Pancreas (tissue), 10 donors: ENCODE measurements at regions not wholly inside any gene's neighbourhood (a gene's known extent, or its start where the extent isn't known, plus 50 kb on each side); places are given as distances from the start of the nearest gene placed in this dataset.
"Not testable (repeated sequence)": the region's sequence is repeated elsewhere in the genome, so short reads cannot be mapped to it uniquely, and the experiment has no call there.

Source experiments
- ATAC-seq, 4 donors: fragments of 200-7000 bp; cut with Tn5 transposase; one replicate each; pipeline versions ENCODE4 v1.8.0 to v1.9.1; 2020; ENCODE audit warnings: mild to moderate bottlenecking in 4 of 4, moderate library complexity in 4 of 4
- DNase-seq, 6 donors: peaks; one replicate each; pipeline ENCODE4 v3.0.0-alpha.2; 2020
- FAIRE-seq: peaks from 2 replicates; lab custom pipeline; 2012; peaks lifted over from hg19 to GRCh38; lab: Jason Lieb, UNC
- H3K27ac ChIP-seq, 4 donors: fragments of 200-600 bp; sonication (generic); 1 replicate in 3 of 4; 2 replicates in 1 of 4; pipeline versions ENCODE4 v1.5.0 to v1.8.0; 2020
- H3K27me3 ChIP-seq, 4 donors: fragments of 200-600 bp; one replicate each; pipeline ENCODE4 v1.8.0; 2021
- H3K36me3 ChIP-seq, 3 donors: fragments of 200-600 bp; sonication (generic) in 1 of 3; one replicate each; pipeline versions ENCODE4 v1.5.0 to v1.8.0; 2020 to 2021
- H3K4me1 ChIP-seq, 3 donors: fragments of 200-600 bp; one replicate each; pipeline ENCODE4 v1.8.0; 2021
- H3K4me3 ChIP-seq, 4 donors: fragments of 200-600 bp; sonication (generic) in 2 of 4; one replicate each; pipeline versions ENCODE4 v1.5.0 to v1.8.0; 2020 to 2021
- H3K9me3 ChIP-seq, 4 donors: fragments of 200-600 bp; one replicate each; pipeline ENCODE4 v1.8.0; 2021
- WGBS, 2 donors: extraction: QIAGEN DNeasy Blood & Tissue Kit; methylation state at CpG; one replicate each; pipeline ENCODE4 v1.1.7; 2013; 5-methylcytosine and 5-hydroxymethylcytosine counted together
- intact Hi-C, 3 donors: fragments of 100-400 bp; cut with DNase I; formaldehyde crosslinking; loops; one replicate each; pipeline versions ENCODE4 v1.11.1 to v1.14.2; 2022
- TF ChIP-seq, protein P1 (sequence below), 4 donors: fragments of 200-600 bp; sonication (generic) in 3 of 4; IDR thresholded peaks; one replicate each; pipeline versions ENCODE4 v1.5.0 to v1.8.0; 2021; ENCODE audit warnings: antibody characterized with exemption in 4 of 4
- donor health status: healthy with polysubstance abuse.
- donor health status: DM: no; HTN: no; CAD: no; lungs with moderate emphysema.
- donor health status: DM: no; HTN: no; CAD: no.
- donor health status: control.
- donor health status: control.
- donor health status: Bipolar disorder and iron deficiency.
- donor health status: DM: yes; HTN: yes; CAD: no.
- donor health status: DM: no; HTN: no; CAD: no.
- donor health status: DM: no; HTN: no; CAD: no.
- donor health status: DM: yes; HTN: yes; CAD: no.

DNA sequence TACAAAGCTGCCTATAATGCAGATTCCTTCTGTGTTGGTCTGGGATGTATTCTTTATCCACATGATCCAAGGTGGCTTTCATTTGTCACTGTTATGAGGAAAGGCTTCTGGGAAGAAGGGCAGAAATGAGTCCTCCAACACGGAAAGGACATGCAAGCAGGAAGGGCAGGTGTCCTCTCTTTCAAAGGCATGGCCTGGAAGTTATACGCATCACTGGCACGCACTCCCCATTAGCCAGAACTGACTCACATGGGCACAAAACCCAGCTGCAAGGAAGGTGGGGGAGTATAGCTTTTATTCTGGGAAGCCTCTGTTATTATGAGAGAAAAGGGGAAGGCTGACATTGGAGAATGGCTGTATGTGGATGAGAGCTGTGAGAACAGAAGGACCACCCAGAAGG, 141.3 kb upstream of the ZNF618 start:
- FAIRE-seq, result no peak
- H3K4me1 ChIP-seq, result no peaks in the 10 kb centered on the region
- no peaks in the 10 kb centered on the region for H3K36me3 ChIP-seq
- ATAC-seq, result no peak
- no peaks in the 10 kb centered on the region for H3K27me3 ChIP-seq
- no peak overlapping the region for H3K27ac ChIP-seq
- H3K4me3 ChIP-seq, result no peak overlapping the region
- no peaks in the 10 kb centered on the region for H3K9me3 ChIP-seq
- DNase-seq, result no peak
- intact Hi-C loops, result no loop called here
- 81 to 90% methylated on average over 3 of the region's 3 CpGs for WGBS, 2 donors
- TF ChIP-seq, protein P1, sequence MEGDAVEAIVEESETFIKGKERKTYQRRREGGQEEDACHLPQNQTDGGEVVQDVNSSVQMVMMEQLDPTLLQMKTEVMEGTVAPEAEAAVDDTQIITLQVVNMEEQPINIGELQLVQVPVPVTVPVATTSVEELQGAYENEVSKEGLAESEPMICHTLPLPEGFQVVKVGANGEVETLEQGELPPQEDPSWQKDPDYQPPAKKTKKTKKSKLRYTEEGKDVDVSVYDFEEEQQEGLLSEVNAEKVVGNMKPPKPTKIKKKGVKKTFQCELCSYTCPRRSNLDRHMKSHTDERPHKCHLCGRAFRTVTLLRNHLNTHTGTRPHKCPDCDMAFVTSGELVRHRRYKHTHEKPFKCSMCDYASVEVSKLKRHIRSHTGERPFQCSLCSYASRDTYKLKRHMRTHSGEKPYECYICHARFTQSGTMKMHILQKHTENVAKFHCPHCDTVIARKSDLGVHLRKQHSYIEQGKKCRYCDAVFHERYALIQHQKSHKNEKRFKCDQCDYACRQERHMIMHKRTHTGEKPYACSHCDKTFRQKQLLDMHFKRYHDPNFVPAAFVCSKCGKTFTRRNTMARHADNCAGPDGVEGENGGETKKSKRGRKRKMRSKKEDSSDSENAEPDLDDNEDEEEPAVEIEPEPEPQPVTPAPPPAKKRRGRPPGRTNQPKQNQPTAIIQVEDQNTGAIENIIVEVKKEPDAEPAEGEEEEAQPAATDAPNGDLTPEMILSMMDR (IDR thresholded peaks at IDR 0.05), result no peak

DNA sequence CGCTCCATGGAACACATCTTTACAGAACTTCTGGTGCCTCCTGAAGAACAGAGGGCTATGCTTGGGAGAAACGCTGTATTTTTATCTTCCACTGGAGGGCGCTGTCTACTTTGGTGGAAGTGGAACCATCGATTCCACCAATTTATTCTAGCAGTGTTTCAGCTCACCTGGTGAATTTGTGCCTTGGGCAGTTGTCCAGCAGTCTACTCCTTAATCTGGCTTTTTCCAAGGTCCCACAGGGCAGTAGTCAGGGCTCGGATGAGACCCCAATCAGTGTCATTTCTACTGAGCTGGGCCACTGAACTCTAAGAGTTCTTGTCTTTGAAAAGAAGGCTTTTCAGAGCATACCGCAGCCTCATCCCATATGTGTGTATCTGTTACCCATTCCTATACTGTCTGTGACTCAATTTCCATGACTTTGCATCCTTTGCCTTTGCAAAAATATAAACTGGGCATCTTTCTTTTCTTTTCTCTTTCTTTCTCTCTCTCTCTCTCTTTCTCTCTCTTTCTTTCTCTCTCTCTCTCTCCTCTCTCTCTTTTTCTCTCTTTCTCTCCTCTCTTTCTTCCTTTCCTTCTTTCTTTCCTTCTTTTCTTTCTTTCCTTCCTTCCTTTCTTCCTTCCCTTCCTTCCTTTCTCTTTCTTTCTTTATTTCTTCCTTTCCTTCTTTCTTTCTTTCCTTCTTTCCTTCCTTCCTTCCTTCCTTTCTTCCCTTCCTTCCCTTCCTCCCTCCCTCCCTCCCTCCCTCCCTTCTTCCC, 138.4 kb upstream of the ZNF618 start:
- no peaks in the 10 kb centered on the region for H3K27me3 ChIP-seq
- ATAC-seq, result peak; percentile 71 to 90 (median 82)
- WGBS, 2 donors, result 28 to 34% methylated on average over 6 of the region's 6 CpGs
- no peak overlapping the region for H3K4me3 ChIP-seq
- no peak for FAIRE-seq
- H3K4me1 ChIP-seq, result no peaks in the 10 kb centered on the region
- no peak overlapping the region for H3K27ac ChIP-seq
- DNase-seq, result peak in 3 of 6 donors; percentile 14 to 70 (median 38)
- no peaks in the 10 kb centered on the region for H3K9me3 ChIP-seq
- TF ChIP-seq, protein P1 (IDR thresholded peaks at IDR 0.05), result peak; percentile 40 to 74 (median 70)
- intact Hi-C loops, result no loop called here
- H3K36me3 ChIP-seq, result no peaks in the 10 kb centered on the region

DNA sequence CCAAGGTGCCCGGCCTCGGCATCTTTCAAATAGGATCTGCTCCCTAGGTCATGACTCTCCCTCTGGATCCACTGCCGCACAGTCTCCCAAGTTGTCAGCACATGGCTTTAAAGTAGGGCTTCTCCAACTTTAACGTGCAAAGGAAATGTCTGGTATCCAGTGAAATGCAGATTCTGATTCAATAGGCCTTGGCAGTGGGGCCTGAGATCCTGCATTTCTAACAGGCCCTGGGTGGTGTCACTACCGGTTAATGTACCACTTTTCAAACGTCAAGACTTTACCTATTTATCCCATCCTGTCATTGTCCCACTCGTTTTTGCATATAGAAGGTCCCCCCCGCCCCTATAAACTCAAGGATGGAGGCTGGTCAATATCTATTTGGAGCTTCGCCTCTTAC, 137.6 kb upstream of the ZNF618 start:
- WGBS, 2 donors, result 70 to 84% methylated on average over 9 of the region's 9 CpGs
- no peak overlapping the region for H3K27ac ChIP-seq
- ATAC-seq, result no peak
- no peak overlapping the region for H3K4me3 ChIP-seq
- no peaks in the 10 kb centered on the region for H3K4me1 ChIP-seq
- no peaks in the 10 kb centered on the region for H3K36me3 ChIP-seq
- H3K27me3 ChIP-seq, result no peaks in the 10 kb centered on the region
- intact Hi-C loops, result no loop called here
- no peak for DNase-seq
- H3K9me3 ChIP-seq, result no peaks in the 10 kb centered on the region
- FAIRE-seq, result no peak
- TF ChIP-seq, protein P1 (IDR thresholded peaks at IDR 0.05), result no peak

DNA sequence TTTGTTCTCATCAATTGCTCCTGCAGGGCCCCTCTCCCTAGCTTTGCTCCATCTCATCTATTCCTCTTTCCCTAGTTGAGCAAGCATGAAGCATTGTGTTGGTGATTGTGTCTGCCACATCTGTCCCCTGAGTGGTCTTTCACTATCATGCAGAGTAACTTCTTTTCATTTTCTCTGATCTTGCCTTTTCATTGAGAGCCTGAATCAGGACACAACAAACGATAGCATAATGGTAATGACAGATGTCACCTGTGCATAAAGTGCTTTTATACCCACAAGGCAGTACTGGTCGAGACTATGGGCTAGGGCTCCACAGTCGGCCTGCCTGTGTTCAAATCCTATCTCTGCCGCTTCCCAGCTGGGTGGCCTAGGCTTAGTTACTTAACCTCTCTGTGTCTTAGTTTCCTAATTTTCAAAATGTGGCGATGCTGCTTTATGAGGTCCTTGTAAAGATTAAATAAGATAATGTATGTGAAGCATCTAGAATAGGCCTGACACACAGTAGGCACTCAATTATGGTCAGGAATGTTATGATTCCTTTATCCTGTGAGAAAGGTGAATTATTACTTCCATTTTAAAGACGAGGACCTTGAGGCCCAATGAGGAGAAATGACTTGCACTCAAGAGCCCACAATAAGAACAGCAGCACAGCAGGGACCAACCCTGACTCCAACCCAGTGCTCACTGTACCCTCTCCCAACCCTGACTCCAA, 137.1 kb upstream of the ZNF618 start:
- H3K4me3 ChIP-seq, result no peak overlapping the region
- no peak for FAIRE-seq
- peak in 1 of 4 donors; percentile 19 for ATAC-seq
- no peaks in the 10 kb centered on the region for H3K9me3 ChIP-seq
- no peaks in the 10 kb centered on the region for H3K27me3 ChIP-seq
- intact Hi-C loops, result no loop called here
- H3K27ac ChIP-seq, result no peak overlapping the region
- WGBS, 2 donors, result 83 to 87% methylated on average over 6 of the region's 6 CpGs
- no peak for DNase-seq
- no peaks in the 10 kb centered on the region for H3K4me1 ChIP-seq
- TF ChIP-seq, protein P1 (IDR thresholded peaks at IDR 0.05), result no peak
- H3K36me3 ChIP-seq, result no peaks in the 10 kb centered on the region

DNA sequence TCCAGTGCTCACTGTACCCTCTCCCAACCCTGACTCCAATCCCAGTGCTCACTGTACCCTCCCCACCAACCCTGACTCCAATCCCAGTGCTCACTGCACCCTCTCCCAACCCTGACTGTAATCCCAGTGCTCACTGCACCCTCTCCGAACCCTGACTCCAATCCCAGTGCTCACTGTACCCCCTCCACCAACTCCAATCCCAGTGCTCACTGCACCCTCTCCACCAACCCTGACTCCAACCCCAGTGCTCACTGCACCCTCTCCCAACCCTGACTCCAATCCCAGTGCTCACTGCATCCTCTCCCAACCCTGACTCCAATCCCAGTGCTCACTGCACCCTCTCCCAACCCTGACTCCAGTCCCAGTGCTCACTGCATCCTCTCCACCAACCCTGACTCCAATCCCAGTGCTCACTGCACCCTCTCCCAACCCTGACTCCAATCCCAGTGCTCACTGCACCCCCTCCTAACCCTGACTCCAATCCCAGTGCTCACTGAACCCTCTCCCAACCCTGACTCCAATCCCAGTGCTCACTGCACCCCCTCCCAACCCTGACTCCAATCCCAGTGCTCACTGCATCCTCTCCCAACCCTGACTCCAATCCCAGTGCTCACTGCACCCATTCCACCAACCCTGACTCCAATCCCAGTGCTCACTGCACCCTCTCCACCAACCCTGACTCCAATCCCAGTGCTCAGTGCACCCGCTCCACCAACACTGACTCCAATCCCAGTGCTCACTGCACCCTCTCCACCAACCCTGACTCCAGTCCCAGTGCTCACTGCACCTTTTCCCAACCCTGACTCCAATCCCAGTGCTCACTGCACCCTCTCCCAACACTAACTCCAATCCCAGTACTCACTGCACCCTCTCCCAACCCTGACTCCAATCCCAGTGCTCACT, 136.3 kb upstream of the ZNF618 start:
- FAIRE-seq, result not testable (repeated sequence)

DNA sequence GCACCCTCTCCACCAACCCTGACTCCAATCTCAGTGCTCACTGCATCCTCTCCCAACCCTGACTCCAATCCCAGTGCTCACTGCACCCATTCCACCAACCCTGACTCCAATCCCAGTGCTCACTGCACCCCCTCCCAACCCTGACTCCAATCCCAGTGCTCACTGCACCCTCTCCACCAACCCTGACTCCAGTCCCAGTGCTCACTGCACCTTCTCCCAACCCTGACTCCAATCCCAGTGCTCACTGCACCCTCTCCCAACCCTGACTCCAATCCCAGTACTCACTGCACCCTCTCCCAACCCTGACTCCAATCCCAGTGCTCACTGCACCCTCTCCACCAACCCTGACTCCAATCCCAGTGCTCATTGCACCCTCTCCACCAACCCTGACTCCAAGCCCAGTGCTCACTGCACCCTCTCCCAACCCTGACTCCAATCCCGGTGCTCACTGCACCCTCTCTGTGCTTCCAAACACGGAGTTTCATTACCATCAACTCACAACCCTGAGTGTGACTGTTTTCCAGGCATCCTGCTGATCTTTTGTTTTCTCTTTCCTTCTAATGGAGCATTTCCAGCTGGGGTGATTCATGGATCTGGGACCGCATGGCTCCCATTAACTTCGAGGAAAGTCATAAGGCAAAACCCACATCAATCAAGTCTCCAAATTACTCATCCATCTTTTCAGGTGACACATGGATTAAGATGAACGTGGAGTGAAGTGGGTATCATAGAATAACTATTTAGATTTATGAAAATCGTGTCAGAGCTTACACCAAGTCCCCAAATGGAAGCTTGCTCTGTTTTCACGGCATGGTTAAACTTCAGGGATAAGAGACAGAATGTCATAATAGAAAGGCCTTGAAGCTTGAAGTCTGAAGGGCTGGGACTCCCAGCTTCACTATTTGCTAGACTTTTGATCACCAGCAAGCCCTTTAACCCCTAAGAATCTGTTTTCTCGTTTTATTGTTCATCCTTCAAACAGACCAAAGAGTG, 135.3 kb upstream of the ZNF618 start:
- WGBS, 2 donors, result 35 to 45% methylated on average over 8 of the region's 8 CpGs
- intact Hi-C loops, H3K27me3 ChIP-seq, H3K27ac ChIP-seq, ATAC-seq, FAIRE-seq, DNase-seq, H3K4me3 ChIP-seq, H3K36me3 ChIP-seq, H3K9me3 ChIP-seq, H3K4me1 ChIP-seq: not testable (repeated sequence)

More for the DNA sequence above, 136.3 kb upstream of the ZNF618 start:
- H3K9me3 ChIP-seq, H3K4me1 ChIP-seq, ATAC-seq, H3K4me3 ChIP-seq, intact Hi-C loops, H3K36me3 ChIP-seq, H3K27me3 ChIP-seq, H3K27ac ChIP-seq, DNase-seq: not testable (repeated sequence)
- 92 to 95% methylated on average over 2 of the region's 2 CpGs for whole genome bisulfite sequencing, 2 donors
